Activated CD4-positive, alpha-beta T cell treated with anti-CD3 and anti-CD28 coated beads, Interleukin-2, amount 50 U/mL, for 16 hours (primary cell): ENCODE measurements at regions not wholly inside any gene's neighbourhood (a gene's known extent, or its start where the extent isn't known, plus 50 kb on each side); places are given as distances from the start of the nearest gene placed in this dataset.

Experiments used
- DNase-seq: peaks from one replicate; pipeline ENCODE4 v3.0.0-alpha.2; 2020

DNA sequence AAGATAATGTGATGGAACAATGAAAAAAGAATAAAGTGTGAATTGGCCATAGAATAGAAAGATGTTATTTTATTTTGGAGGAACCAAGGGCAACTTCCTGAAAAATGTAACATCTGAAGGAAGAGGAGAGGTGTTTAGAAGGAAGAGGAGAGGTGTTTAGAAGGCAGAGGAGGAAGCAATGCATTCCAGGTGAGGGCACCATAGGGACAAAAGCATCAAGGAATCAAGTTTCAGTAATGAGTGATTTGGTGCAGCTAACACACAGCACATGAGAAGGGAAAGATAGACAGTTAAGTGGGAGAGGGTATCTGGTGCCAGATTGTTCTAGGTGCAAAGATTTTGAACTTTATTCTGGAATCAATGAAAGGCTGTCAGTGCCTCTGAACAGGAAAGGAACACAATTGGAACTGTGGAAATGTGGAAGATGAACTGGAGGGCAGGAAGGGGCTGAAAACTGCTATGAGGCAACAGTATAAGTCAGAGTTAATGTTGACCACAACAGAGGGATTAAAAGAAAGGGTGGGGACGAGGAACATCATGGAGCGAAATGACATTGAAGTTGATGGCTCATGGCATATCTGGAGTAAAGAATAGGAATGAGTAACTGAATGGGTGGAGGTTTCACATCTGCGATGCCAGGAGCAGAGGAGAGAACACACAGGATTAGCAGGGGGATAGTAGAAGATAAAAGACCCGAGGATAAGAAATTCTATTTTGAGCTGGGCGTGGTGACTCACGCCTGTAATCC lies 326.6 kb downstream of the LRIG3 start:
- DNase-seq, result no peak

GRCh38 chr12:58596381-58596780 lies 323.9 kb downstream of the LRIG3 start:
- DNase-seq, result no peak

DNA sequence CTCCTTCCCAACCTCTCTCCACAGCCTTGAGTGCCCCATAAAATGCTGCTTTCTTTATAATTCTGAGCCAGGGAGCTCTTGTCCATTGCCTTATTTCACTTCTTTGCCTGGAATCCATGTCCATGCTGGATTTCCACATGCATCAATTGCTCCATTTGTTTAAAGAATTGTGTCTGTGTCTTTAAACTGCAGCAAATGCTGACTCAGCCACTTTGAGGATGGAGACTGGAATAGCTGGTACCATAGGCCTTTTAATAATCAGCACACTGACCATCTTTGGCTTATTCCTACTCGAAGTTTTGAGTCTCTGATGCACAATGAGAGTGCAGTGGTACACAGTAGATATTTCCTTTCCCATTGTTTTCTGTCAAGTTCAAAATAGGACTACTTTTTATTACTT lies 318.8 kb downstream of the LRIG3 start:
- no peak for DNase-seq

GRCh38 chr12:58602179-58602578 lies 318.1 kb downstream of the LRIG3 start:
- no peak for DNase-seq

- no peak for DNase-seq
Observed at GRCh38 chr12:58602736-58603135, 317.6 kb downstream of the LRIG3 start.

DNA sequence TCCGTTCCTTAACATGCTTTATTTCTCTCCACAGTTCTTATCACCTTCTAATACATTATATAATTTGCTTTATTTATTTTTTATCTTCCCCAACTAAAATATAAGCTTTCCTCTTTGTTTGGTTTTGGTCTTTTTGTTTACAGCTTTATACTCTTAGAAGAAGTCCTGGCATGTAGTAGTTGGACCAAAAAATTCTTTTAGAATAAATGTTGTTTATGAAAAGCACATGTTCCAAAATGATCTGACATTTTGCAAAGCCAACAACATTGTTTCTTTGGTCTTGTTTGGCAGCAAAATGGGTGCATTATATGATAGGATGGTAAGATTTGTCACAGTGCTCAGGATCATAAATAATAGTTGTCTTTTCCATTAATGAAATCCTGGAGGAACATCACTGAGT lies 312.5 kb downstream of the LRIG3 start:
- DNase-seq, result no peak

GRCh38 chr12:58608711-58609110 lies 311.6 kb downstream of the LRIG3 start:
- DNase-seq, result no peak

GRCh38 chr12:58615047-58615446 lies 305.3 kb downstream of the LRIG3 start:
- DNase-seq, result no peak

DNA sequence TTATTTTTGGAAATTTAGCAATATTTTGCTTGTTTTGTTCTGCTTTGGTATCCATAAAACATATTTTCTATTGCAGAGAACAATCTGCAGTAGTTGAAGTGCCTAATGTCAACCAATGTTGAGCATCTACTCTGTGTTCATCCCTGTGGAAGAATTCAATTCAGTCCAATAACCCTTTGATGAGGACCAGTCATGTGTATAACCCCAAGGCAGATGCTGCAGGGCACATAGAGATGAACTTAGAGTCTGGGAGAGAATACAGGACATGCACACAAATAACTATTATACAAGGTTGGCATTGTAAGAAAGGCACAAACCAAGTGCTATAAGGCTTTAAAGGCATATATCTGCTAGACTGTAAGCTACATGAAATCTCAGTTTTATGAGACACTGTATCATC lies 304.7 kb downstream of the LRIG3 start:
- no peak for DNase-seq

- no peak for DNase-seq
Observed at GRCh38 chr12:58616618-58617017, 303.7 kb downstream of the LRIG3 start.

DNA sequence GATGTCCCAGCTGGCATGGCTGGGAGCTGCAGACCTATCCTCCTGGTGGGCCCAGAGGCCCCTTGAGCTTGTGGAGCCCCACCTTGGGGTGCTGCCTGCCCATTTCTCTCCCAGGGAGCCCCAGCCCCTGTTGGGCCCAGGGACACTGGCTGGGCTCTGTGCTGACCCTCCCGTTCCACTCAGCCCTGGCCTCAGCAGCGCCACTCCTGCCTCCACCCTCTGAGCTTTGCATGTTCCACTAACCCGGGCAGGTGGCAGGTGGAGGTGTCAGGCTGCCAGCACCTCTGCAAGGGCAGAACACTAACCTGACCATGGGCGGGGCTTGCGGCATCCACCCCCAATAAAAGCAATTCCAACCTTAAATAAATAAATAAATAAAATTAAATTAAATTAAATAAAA lies 299.2 kb downstream of the LRIG3 start:
- DNase-seq, result no peak

DNA sequence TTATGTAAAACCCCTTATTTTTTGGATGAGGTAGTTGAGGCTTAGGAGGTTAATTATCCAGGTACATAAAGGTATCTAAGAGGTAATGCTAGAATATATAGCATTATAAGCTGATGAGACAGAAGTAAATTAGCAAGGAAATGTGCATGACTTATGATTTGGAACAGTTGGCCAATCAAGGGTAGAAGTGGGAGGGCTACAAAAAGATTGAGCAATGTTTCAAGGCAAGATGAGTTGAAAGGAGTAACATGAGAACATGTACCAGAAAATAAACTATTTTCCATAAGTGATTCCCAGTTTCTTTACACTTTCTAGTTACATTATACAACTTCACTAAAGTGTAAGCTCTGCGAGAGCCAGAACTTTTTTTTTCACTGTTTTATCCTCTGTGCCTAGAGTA lies 290.9 kb downstream of the LRIG3 start:
- DNase-seq, result no peak

DNA sequence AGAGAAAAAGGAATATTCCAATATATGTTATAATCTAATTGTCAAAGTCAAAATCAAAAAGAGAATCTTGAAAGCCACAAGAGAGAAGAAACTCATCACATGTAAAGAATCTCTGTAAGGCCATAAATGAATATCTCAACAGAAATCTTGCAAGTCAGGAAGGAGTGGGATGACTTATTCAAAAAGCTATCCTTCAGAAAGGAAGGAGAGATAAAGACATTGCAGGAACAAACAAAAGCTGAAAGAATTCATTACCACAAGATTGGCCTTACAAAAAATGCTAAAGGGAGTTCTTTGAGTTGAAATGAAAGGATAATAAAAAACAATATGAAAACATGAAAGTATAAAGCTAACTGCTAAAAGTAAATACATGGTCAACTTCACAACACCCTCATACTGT lies 286.8 kb downstream of the LRIG3 start:
- no peak for DNase-seq

GRCh38 chr12:58639318-58639934 lies 280.9 kb downstream of the LRIG3 start:
- DNase-seq, result no peak

GRCh38 chr12:58640314-58640713 lies 280.0 kb downstream of the LRIG3 start:
- no peak for DNase-seq

DNA sequence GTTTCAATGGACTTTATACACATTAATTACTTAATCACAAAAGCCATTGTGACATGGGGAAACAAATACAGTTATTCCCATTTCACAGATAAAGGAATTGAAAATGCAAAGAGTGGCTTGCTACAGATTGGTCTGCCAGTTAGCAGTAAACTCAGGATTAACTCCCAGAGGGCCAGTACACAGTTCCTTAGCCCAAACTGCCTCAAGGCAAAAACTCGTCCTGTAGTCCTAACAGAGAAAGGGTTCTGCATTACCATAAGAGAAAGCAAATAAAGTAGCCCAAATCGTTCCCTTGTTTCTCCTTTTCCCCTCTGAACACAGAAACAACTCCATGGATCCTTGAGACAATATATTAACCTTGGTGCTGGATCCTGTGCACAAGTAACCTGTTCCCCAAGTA lies 274.4 kb downstream of the LRIG3 start:
- DNase-seq, result no peak

DNA sequence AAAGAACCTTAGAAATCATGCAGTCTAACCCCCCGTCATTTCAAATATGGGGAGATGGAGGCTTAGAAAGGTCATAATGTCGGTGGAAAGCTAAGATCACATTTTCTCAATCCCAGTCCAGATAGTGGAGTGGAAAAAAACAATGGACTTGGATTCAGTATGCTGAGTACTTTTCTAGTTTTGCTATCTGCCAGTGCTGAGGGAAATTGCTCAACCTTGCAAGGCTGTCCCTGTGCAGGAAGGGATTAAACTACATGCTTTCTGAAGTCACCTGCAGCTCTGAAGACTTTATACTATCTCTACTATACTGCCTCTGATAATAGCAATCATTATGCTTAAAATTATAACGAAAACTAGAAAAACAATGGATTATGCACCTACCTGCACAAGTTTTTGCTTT lies 272.8 kb downstream of the LRIG3 start:
- DNase-seq, result no peak

GRCh38 chr12:58648176-58648575 lies 272.1 kb downstream of the LRIG3 start:
- no peak for DNase-seq

GRCh38 chr12:58651850-58652249 lies 268.5 kb downstream of the LRIG3 start:
- DNase-seq, result no peak

GRCh38 chr12:58654021-58654420 lies 266.3 kb downstream of the LRIG3 start:
- DNase-seq, result no peak

DNA sequence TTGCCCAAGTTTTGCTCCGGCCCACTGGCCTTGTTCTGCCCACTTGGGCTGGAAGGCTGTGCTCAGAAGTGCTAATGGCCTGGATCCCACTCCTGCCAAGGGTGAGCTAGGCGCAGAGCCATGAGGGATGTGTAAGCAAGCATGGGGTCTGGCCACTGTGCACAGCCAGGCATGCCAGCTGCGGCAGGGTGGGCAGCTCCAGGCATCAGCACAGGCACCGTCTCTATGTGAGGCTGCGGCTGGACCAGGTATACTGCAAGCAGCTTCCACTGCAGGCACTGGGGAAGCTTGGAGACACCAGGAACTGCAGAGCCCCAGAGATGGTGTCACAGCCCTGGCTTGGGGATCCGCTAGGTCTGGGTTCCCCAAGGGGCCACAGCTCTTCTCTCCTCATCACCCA lies 264.9 kb downstream of the LRIG3 start:
- no peak for DNase-seq

GRCh38 chr12:58656254-58657009 lies 263.9 kb downstream of the LRIG3 start:
- no peak for DNase-seq

DNA sequence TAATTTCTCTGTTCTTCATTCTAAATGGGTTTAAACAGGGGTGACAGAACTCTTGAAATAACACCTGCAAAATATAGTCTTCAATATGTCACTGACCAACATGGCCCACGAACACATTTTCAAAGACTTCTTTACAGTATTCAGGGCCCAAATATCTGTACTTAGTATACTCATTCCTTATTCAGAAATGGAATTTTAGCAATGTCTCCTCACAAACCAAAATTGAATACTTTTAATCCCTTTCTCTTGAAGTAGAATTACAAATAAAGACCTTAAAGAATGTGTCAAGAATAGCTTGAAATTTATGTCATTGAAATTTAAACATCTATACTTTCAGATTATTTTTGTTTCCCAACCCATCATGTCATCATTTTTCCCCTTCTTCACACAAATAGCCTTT lies 263.1 kb downstream of the LRIG3 start:
- no peak for DNase-seq

DNA sequence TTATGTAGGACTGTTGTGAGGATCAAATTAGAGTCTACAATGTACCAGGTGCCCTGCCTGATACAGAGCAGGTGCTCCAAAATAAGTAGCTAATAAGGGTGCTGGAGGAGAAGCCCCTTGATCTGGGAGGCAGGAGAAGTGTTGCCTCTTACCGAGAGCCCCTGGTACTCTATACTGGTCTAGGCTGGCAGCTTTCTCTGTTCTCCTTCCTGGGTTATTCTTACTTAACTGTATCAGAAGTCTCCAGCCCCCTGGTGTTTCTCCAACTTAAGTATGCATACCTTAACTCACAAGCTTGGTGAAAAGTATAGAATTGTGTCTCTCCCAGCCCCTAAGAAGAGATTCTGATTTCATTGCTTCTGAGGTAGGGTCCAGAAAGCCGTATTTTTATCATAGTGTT lies 254.9 kb downstream of the LRIG3 start:
- DNase-seq, result no peak
